GM19452 (cell line): ENCODE measurements at regions not wholly inside any gene's neighbourhood (a gene's known extent, or its start where the extent isn't known, plus 50 kb on each side); places are given as distances from the start of the nearest gene placed in this dataset.
A peak's percentile ranks its signal among the peaks of the same experiment; 100 is the strongest.
"Not testable (repeated sequence)": the region's sequence is repeated elsewhere in the genome, so short reads cannot be mapped to it uniquely, and the experiment has no call there.

Source experiments
- ATAC-seq: cut with Tn5 transposase; IDR thresholded peaks from one replicate; pipeline ENCODE4 v1.9.1; 2021; ENCODE audit not compliant: unreplicated experiment

GRCh38 chr13:71382285-71382684 lies 484.7 kb downstream of the DACH1 start:
- no peak for ATAC-seq

GRCh38 chr13:71380191-71380590 lies 486.8 kb downstream of the DACH1 start:
- no peak for ATAC-seq

GRCh38 chr13:71378961-71379905 lies 487.8 kb downstream of the DACH1 start:
- no peak for ATAC-seq

GRCh38 chr13:71374471-71375049 lies 492.4 kb downstream of the DACH1 start:
- ATAC-seq, result no peak

- ATAC-seq, result no peak
Measured at GRCh38 chr13:71368336-71368735, 498.7 kb downstream of the DACH1 start.

- no peak for ATAC-seq
Measured at GRCh38 chr13:71360041-71360440, 507.0 kb downstream of the DACH1 start.

GRCh38 chr13:71359641-71360040 lies 507.4 kb downstream of the DACH1 start:
- ATAC-seq, result no peak

GRCh38 chr13:71358218-71358617 lies 508.8 kb downstream of the DACH1 start:
- no peak for ATAC-seq

- no peak for ATAC-seq
Measured at GRCh38 chr13:71355010-71355409, 512.0 kb downstream of the DACH1 start.

- ATAC-seq, result no peak
Measured at GRCh38 chr13:71350886-71351285, 516.1 kb downstream of the DACH1 start.

- ATAC-seq, result not testable (repeated sequence)
Measured at GRCh38 chr13:71345856-71346255, 521.1 kb downstream of the DACH1 start.

GRCh38 chr13:71339736-71340135 lies 527.3 kb downstream of the DACH1 start:
- no peak for ATAC-seq

GRCh38 chr13:71339005-71339404 lies 528.0 kb downstream of the DACH1 start:
- no peak for ATAC-seq

- ATAC-seq, result no peak
Measured at GRCh38 chr13:71338070-71338469, 528.9 kb downstream of the DACH1 start.

GRCh38 chr13:71327266-71327665 lies 539.7 kb downstream of the DACH1 start:
- ATAC-seq, result no peak

GRCh38 chr13:71325556-71325955 lies 541.4 kb downstream of the DACH1 start:
- ATAC-seq, result no peak

- ATAC-seq, result no peak
Measured at GRCh38 chr13:71323266-71323665, 543.7 kb downstream of the DACH1 start.

- ATAC-seq, result peak; percentile 57
Measured at GRCh38 chr13:71320452-71320851, 546.6 kb downstream of the DACH1 start.

GRCh38 chr13:71316792-71317363 lies 550.1 kb downstream of the DACH1 start:
- no peak for ATAC-seq

- no peak for ATAC-seq
Measured at GRCh38 chr13:71312923-71313322, 554.1 kb downstream of the DACH1 start.

GRCh38 chr13:71309905-71310304 lies 557.1 kb downstream of the DACH1 start:
- ATAC-seq, result no peak

- ATAC-seq, result no peak
Measured at GRCh38 chr13:71306821-71307220, 560.2 kb downstream of the DACH1 start.
